Stimulated activated CD8-positive, alpha-beta memory T cell treated with anti-CD3 and anti-CD28 coated beads, Interleukin-4, amount 100 ng/mL, for 4 hours (primary cell): ENCODE measurements at regions not wholly inside any gene's neighbourhood (a gene's known extent, or its start where the extent isn't known, plus 50 kb on each side); places are given as distances from the start of the nearest gene placed in this dataset.
"Not testable (repeated sequence)": the region's sequence is repeated elsewhere in the genome, so short reads cannot be mapped to it uniquely, and the experiment has no call there.

ENCODE experiments used
- DNase-seq, 2 donors: peaks; one replicate each; pipeline ENCODE4 v3.0.0-alpha.2; 2020; ENCODE audit warnings: low read depth in 2 of 2, low spot score in 1 of 2

DNA sequence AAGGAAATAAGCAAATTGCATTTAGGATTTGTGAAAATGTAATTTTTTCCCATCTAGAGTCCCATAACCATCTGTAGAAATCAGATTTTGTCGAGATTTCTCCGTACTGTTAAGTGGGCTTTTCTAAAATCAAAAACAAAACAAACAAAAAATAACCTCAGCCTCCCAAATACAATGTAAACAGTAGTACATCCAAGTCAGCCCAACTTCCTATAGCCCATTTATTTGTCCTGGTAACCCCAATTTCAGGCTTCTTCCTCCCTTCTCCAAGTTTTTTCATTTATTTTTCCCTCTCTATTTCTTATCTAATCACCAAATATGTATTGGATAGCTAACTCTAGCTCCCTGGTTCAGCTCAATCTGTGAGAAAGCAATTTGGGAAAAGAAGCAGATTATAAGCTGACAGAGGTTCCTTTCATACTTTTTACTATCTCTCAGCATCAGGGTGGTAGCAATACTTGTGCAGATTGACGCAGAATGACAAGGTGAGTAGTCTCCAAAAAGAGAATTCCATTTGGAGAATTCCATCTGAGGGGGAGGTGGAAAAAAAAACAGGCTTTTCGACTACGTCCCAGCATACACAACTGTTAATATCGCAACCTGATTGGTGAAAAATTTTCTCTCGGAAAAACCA, 132.6 kb upstream of the BTN3A2 start:
- no peak for DNase-seq

DNA sequence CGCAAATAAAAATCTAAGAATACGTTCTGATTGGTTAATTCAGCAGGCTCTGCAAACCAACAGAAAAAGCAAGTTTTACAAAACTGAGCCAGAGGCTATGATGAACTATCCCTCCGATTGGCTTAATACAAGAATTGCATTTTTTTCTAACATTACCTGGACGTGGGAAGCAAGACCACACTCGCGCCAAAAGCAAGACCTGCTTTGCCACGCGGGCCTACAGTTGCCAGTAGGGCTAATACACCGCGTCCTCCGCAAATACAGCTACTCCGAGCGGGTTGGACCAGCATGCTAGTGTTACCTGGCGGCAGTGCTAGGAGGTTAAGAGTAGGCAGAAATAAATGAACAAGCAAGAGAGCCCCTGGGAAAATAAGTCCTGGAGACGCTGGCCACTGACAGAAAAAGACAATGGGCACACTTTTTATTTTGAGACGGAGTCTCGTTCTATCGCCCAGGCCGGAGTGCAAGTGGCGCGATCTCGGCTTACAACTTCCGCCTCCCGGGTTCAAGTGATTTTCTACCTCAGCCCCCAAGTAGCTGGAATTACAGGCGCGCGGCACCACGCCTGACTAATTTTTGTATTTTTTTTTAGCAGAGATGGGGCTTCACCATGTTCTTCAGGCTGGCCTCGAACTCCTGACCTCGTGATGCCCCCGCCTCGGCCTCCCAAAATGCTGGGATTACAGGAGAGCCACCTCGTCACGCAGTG, 131.9 kb upstream of the BTN3A2 start:
- DNase-seq = no peak

DNA sequence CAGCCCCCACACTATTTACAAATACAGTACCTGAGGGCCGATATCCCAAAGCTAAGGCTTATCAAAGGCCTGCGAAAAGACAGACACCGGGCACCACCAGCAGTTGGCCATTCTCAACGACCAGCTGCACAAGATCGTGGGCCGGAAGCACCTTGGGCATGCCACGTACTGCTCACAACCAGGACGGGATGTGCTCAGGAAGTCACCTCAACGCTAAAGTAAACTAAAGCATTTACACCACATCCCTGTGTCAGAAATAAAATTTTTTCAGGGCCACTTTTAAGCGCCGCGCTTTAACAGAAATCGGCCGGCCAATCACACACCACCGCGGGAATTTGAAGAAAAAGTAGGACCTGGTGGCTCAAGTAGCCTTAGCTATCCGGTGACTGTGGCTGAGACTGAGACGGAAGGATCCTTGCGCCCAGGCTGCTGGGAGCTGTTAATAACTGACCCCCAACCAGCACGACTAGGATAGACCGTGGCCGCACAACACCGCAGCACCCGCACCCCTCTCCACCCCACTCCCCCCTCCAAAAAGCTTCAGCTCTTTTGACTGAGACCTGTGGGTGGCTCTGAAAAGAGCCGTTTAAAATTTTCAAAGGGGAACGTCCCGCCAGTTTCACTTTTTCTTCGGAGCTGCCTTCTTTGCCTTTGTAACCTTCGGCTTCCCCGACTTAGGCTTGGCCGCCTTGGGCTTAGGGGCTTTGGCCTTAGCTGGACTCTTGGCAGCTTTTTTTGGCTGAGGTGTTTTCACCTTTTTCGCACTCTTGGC, 131.2 kb upstream of the BTN3A2 start:
- DNase-seq = no peak

DNA sequence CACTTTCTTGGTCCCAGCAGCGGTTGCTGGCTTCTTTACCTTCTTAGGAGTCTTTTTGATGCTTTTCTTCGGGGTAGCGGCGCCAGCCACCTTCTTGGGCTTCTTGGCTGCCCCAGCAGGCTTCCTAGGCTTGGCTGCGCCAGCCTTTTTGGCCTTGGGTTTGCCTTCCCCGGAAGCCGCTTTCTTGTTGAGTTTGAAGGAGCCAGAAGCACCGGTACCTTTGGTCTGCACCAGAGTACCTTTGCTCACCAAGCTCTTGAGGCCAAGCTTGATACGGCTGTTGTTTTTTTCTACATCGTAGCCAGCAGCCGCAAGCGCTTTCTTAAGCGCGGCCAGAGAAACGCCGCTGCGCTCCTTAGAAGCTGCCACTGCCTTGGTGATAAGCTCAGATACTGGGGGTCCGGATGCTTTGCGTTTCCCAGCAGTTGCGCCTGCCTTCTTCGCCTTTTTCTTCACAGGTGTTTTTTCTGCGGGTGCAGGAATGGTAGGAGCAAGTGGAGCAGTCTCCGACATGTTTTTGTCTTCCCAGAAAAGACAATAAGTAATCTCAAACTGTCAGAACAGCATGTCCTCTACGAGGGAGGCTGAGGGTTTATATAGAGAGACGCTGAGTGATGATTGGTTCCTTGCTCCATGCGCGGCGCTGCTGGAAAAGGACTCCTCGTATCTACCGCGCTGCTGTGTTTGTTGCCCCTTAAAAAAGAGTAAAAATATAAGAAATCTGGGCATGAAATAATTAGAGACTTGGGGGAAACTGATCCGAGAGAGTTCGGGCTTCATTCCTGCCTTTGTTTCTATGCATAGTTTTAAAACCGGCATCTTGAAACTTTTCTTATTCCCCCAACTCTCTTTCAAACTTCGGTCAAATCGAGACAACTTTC, 130.3 kb upstream of the BTN3A2 start:
- DNase-seq = no peak

DNA sequence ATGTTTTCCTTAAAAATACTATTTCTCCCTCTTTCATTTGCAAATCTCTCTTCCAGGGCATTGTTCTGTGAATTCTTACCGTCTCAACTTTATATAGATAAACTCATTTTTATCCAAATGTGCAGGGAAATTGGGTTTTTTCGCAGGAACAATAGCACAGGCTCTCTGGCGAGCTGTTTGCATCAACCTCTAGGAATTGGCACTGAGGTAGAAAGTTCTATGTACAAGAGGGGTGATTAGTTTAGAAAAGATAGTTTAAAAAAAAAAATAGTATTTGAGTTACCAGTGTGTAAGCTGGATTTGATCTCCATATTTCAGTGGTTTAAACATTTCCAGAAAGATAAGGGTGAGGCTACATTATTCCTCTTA, 129.7 kb upstream of the BTN3A2 start:
- no peak for DNase-seq

DNA sequence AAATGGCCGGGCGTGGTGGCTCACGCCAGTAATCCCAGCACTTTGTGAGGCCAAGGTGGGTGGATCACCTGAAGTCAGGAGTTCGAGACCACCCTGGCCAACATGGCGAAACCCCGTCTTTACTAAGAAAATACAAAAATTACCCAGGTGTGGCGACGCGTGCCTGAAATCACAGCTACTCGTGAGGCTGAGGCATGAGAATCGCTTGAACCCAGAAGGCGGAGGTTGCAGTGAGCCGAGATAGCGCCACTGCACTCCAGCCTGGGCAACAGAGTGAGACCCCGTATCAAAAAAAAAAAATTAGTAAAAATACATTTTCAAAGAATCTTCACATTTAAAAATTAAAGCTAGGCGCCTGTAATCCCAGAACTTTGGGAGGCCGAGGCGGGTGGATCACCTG, 125.6 kb upstream of the BTN3A2 start:
- DNase-seq = not testable (repeated sequence)

DNA sequence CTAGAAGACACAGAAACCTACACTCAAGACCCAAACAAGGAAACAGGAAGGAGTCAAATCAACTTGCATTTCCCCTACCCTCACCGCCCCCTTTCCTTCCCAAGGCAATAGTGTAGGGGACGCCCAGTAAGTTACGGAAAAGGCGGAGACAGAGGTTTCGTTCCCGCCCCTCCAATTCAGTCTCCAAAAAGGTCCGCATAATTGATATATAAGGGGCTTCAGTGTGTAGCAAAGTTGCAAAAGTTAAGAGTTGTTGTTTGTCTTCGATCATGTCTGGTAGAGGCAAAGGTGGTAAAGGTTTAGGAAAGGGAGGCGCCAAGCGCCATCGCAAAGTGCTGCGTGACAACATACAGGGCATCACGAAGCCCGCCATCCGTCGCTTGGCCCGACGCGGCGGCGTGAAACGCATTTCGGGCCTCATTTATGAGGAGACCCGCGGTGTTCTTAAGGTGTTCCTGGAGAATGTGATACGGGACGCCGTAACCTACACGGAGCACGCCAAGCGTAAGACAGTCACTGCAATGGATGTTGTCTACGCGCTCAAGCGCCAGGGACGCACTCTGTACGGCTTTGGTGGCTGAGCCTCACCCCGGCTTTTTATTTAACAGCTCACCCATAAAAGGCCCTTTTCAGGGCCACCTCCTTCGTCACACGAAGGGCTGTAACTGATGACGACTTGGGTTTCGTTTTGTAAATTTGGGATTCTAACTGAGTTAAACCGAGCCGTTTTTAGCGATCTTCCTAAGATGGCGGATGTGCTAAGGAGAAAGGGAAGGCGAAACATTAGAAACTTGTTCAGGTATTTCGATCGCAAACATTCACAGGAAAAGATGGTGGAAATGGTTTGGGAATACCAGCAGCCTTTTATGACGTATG, 124.6 kb upstream of the BTN3A2 start:
- no peak for DNase-seq

DNA sequence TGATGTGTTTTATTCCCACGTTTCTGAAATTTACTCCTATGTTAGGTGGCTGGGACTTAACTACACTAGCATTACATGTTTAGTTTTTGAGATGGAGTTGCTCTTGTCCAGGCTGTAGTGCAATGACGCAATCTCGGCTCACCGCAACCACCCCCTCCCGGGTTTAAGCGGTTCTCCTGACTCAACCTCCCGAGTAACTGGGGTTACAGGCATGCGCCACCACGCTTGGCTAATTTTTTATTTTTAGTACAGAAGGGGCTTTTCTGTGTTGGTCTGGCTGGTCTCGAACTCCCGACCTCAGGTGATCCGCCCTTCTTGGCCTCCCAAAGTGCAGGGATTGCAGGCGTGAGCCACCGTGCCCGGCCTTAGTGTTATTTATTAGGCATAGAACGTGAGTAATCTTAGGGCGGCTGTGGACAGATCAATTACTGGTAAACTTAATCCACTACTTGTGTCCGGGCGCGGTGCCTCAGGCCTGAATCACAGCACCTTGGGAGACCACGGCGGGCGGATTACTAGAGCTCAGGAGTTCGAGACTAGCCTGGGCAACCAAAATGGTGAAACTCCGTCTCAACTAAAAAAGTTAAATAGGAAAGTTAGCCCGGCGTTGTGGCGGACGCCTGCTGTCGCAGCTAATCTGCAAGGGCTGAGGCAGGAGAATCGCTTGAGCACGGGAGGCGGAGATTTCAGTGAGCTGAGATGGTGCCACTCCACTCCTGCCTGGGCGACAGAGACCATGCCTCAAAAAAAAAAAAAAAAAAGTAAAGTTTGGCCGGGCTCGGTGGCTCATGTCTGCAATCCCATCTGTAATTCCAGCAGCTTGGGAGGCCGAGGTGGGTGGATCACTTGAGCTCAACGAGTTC, 123.7 kb upstream of the BTN3A2 start:
- DNase-seq = peak in 1 of 2 donors; percentile 58

DNA sequence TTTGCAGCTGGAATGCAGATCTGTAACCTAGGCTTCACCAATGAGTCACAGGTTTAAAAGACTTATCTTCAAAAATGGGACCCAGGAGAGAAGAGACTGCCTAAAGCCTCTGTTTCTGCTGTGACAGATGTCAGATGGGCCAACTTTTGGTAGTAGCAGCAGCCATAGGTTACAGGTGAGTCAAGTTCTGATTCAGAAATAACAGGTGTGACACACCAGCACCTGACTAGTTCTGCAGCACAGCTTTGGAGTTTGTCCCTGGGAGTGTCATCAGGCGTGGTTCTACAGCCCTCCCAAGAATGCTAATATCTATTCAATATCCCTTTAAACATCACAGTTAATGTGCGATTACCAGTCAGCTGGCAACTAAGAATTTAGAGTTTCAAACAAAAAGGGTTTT, 121.9 kb upstream of the BTN3A2 start:
- no peak for DNase-seq

DNA sequence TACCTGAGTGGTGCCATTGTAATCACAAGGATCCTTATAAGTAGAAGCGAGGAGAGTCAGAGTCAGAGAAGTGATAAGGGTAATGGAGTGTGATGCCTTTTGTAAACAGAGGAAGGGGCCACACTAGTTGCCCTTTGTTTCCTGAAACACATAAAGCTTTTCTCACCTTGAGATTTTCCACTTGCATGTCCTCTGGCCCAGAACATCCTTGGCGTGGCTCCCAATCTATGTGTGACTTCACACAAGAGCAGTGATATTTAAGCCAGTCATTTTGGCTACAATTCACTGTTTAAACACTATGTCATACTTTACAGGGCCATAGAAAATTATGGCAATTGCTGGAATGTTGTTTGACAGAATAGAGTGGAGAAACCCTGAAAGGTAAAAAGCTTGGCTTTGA, 121.2 kb upstream of the BTN3A2 start:
- no peak for DNase-seq

DNA sequence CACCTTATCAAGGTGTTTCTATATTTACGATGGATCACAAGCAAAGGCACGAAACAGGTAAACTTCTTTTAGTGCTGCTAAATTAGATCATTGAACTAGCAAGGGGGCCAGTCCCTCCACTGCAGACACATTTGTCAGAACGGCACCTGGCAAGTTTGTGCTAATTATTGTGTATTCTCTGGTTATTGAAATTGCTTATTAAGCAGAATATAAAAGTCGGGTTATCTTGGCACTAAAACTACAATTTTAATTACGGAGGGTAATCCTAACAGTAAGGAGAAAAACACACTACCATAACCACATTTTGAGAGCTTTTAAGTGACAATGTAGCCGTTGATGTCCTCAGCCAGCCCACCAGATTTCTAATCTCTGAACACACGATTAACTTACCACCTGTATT, 118.9 kb upstream of the BTN3A2 start:
- no peak for DNase-seq

DNA sequence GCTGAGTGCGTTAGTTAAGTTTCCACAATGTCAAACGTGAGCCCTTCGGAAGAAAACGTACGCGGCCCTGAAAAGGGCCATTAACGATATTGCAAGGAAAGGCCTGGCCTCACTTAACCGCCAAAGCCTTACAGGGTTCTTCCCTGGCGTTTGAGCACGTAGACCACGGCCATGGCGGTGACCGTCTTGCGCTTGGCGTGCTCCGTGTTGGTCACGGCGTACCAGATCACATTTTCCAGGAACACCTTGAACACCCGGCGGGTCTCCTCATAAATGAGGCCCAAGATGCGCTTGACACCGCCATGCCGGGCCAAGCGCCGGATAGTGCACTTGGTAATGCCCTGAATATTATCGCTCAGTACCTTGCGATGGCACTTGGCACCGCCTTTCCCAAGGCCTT, 118.4 kb upstream of the BTN3A2 start:
- DNase-seq = no peak

DNA sequence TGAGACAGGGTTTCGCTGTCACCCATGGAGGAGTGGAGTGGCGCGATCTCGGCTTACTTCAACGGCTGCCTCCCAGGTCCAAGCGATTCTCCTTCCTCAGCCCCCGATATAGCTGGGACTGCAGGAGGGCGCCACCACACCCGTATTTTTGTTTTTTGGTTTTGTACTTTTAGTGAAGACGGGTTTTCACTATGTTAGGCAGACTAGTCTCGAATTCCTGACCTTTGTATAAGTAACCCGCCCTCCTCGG, 115.4 kb upstream of the BTN3A2 start:
- no peak for DNase-seq

DNA sequence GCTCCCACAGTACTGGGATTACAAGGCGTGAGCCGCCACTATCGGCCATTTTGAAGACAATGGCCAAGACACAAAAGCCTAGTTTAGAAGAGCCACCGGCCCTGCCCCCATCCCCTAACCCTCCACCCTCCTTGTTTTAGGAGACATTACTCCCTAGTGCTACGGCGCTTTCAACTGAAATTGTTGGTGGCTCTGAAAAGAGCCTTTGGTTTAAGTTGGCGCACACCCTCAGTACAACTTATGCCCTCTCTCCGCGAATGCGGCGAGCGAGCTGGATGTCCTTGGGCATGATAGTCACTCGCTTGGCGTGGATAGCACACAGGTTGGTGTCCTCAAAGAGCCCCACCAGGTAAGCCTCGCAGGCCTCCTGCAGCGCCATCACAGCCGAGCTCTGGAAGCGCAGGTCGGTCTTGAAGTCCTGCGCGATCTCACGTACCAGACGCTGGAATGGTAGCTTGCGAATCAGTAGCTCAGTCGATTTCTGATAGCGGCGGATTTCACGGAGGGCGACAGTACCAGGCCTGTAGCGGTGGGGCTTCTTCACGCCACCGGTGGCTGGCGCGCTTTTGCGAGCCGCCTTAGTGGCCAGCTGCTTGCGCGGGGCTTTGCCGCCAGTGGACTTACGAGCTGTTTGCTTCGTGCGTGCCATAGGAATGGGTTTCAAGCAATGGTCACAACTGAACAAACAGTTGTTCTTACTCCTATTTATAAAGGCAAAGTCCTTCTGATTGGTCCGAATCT, 114.9 kb upstream of the BTN3A2 start:
- peak in 1 of 2 donors; percentile 36 for DNase-seq

DNA sequence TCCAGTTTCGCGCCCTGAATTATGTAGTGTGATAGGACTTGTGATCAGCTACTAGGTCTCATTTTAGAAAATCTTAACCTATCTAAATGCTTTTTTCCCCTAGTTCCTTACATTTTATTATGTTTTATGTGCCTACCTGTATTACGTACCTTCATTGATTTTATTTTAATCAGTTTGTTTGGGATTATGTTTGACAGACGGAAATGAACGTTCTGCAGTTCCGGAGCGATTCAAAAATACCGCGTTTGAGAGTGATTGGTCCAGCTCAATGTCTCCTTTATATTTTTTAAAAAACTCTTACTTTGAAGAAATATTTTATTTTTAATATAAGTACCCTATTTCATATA, 114.3 kb upstream of the BTN3A2 start:
- no peak for DNase-seq

DNA sequence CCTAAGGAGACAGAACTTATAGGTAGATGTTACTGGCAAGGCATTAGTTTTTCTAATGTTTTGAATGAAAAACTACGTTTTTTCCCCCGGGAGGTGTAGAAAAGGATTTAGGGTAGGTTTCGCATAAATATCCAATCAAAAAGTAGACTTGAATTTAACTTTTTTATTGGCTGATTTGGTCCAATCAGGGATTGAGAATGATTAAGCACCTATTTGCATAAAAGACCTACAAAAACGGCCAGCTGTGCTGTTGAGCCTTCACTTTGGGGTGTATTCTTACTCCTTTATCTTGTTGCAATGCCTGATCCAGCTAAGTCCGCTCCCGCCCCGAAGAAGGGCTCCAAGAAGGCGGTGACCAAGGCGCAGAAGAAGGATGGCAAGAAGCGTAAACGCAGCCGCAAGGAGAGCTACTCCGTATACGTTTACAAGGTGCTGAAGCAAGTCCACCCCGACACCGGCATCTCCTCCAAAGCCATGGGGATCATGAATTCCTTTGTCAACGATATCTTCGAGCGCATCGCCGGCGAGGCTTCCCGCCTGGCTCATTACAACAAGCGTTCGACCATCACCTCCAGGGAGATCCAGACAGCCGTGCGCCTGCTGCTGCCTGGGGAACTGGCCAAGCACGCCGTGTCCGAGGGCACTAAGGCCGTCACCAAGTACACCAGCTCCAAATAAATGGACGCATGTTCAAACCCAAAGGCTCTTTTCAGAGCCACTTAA, 113.5 kb upstream of the BTN3A2 start:
- no peak for DNase-seq

DNA sequence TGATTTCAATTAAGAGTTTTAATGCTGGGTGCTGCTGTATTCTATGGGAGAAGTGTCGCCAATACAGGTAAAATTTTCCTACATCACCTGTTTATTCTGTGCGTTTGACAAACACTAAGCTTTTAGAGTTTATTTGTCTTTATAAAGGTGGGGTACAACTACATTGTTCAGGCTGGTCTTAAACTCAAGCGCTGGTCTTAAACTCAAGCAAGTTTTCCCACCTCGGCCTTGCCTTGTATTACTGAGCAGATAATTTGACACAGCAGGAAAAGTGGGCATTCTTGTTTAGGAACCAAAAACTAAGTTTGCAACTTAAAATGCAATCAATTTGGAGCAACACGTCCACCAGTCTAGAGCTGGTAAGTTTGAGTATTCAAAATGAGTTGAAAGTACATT, 112.9 kb upstream of the BTN3A2 start:
- no peak for DNase-seq

DNA sequence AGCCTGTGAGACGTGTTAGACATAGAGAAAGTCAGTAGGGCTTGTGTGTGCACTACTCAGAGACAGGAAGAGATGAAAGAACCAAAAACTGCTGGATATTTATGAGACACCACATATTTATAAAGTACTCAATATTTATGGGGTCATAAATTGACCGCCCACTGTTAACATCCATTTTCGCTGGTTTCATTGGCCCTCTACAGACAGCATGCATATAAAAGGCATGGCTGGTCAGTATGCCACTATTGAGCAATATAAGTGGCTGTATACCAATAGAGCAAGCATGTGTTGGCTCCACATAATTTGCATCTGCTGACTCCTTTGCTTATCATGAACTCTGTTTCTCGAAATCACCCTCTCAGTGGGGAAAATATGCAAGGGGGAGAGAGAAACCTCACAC, 110.3 kb upstream of the BTN3A2 start:
- DNase-seq = no peak

DNA sequence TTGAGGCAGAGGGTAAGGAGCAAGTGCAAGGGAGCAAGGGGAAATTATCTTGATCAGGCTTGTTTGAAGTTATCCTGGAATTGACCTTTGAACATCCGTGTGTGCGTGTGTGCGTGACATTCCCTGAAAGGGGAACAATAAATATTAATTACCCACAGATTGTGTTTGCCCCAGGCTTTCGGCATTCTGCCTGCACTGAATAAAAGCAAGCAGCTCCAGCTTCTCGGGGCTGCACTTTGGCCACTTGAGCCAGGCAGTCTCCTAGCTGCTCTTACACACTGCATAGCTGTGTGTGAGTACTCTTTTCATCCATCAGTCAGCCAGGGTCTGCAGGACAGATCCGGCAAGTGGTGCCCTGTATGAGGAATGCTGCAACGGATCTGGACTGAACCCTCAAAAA, 107.7 kb upstream of the BTN3A2 start:
- no peak for DNase-seq
